Natural killer cell (primary cell): ENCODE measurements at regions not wholly inside any gene's neighbourhood (a gene's known extent, or its start where the extent isn't known, plus 50 kb on each side); places are given as distances from the start of the nearest gene placed in this dataset.

Experiments
- ATAC-seq, 3 donors: fragments of 150-1000 bp in 2 of 3; fragments of 200-7000 bp in 1 of 3; cut with Tn5 transposase; 1 replicate in 1 of 3; 2 replicates in 2 of 3; pipeline ENCODE4 v1.10.0; 2021; ENCODE audit warnings: mild to moderate bottlenecking in 2 of 3, moderate library complexity in 2 of 3
- DNase-seq, 2 donors: peaks; one replicate each; pipeline versions ENCODE4 v3.0.0 to v3.0.0-alpha.2; 2013 to 2021; ENCODE audit warnings: mixed read lengths in 1 of 2
- H3K27ac ChIP-seq: one replicate; pipeline ENCODE4 v1.5.1; 2013; ENCODE audit warnings: mild to moderate bottlenecking, low read length
- H3K27me3 ChIP-seq: one replicate; pipeline ENCODE4 v1.6.1; 2013; ENCODE audit warnings: low read length; ENCODE audit not compliant: control insufficient read depth, insufficient read depth
- H3K36me3 ChIP-seq: one replicate; pipeline ENCODE4 v1.6.1; 2013; ENCODE audit warnings: low read length; ENCODE audit not compliant: control insufficient read depth, insufficient read depth
- H3K4me1 ChIP-seq: one replicate; pipeline ENCODE4 v1.6.1; 2013; ENCODE audit warnings: low read length; ENCODE audit not compliant: control insufficient read depth, insufficient read depth
- H3K4me3 ChIP-seq: one replicate; pipeline ENCODE4 v1.5.1; 2013; ENCODE audit warnings: low read length
- H3K9me3 ChIP-seq: one replicate; pipeline ENCODE4 v1.6.1; 2013; ENCODE audit warnings: low read length; ENCODE audit not compliant: control insufficient read depth, insufficient read depth
- H3K27ac Mint-ChIP-seq, 2 donors: one replicate each; pipeline ENCODE4 v1.8.0; 2022; ENCODE audit warnings: mild to moderate bottlenecking in 2 of 2, mixed read lengths in 2 of 2, moderate library complexity in 1 of 2
- H3K27me3 Mint-ChIP-seq, 2 donors: one replicate each; pipeline ENCODE4 v1.8.0; 2022; ENCODE audit warnings: low read depth in 2 of 2, mixed read lengths in 2 of 2
- H3K36me3 Mint-ChIP-seq: one replicate; pipeline ENCODE4 v1.8.0; 2022; ENCODE audit warnings: mixed read lengths
- H3K4me1 Mint-ChIP-seq, 2 donors: one replicate each; pipeline ENCODE4 v1.8.0; 2022; ENCODE audit warnings: mixed read lengths in 2 of 2
- H3K4me3 Mint-ChIP-seq: one replicate; pipeline ENCODE4 v1.8.0; 2022; ENCODE audit warnings: mild to moderate bottlenecking, moderate library complexity, mixed read lengths
- H3K9me3 Mint-ChIP-seq, 2 donors: one replicate each; pipeline ENCODE4 v1.8.0; 2022; ENCODE audit warnings: mixed read lengths in 2 of 2
- WGBS: methylation state at CpG from one replicate; pipeline ENCODE4 v1.1.7; 2013; ENCODE audit warnings: missing lambda C conversion rate; ENCODE audit not compliant: insufficient coverage; 5-methylcytosine and 5-hydroxymethylcytosine counted together
- intact Hi-C: fragments of 100-400 bp; cut with micrococcal nuclease; formaldehyde crosslinking; loops from one replicate; pipeline ENCODE4 v1.14.2; 2022
- TF ChIP-seq, protein P1 (sequence below): fragments of 200-600 bp; IDR thresholded peaks from one replicate; pipeline ENCODE4 v1.8.0; 2022; ENCODE audit warnings: antibody characterized with exemption

DNA sequence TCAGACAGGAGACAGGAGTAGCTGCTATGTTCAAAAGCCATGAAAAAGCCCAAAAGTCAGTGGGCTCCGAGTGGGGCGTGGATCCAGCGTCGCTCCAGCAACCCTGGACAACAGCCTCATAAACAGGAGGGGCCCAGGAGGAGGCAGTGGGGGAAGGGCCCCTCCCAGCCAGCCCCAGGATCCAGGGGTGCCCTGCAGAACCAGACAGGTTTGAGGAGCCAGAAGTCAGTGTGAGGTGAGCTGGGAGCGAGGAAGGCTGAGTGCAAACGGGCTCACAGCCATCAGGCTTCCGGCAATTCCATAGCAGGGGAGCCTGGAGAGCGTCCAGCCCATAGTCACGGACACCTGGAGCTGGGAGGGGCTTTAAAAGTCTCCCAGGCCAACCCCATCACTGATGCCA is 217.7 kb downstream of the MN1 start:
- no peak for DNase-seq
- TF ChIP-seq, protein P1, sequence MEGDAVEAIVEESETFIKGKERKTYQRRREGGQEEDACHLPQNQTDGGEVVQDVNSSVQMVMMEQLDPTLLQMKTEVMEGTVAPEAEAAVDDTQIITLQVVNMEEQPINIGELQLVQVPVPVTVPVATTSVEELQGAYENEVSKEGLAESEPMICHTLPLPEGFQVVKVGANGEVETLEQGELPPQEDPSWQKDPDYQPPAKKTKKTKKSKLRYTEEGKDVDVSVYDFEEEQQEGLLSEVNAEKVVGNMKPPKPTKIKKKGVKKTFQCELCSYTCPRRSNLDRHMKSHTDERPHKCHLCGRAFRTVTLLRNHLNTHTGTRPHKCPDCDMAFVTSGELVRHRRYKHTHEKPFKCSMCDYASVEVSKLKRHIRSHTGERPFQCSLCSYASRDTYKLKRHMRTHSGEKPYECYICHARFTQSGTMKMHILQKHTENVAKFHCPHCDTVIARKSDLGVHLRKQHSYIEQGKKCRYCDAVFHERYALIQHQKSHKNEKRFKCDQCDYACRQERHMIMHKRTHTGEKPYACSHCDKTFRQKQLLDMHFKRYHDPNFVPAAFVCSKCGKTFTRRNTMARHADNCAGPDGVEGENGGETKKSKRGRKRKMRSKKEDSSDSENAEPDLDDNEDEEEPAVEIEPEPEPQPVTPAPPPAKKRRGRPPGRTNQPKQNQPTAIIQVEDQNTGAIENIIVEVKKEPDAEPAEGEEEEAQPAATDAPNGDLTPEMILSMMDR, result no peak
- no peaks in the 10 kb centered on the region for H3K9me3 ChIP-seq
- Mint-ChIP-seq H3K4me3 (no peak overlapping the region), H3K4me1 (no peaks in the 10 kb centered on the region), H3K36me3 (no peaks in the 10 kb centered on the region), H3K27ac (no peak overlapping the region), H3K9me3 (no peaks in the 10 kb centered on the region), H3K27me3 (peaks cover 2 to 7% of the 10 kb centered on the region in 2 donors)
- intact Hi-C loops, result no loop called here
- H3K27me3 ChIP-seq, result no peaks in the 10 kb centered on the region
- no peak for ATAC-seq
- no peaks in the 10 kb centered on the region for H3K36me3 ChIP-seq
- WGBS, result 85% methylated on average over 9 of the region's 9 CpGs
- H3K4me1 ChIP-seq, result no peaks in the 10 kb centered on the region
- no peak overlapping the region for H3K27ac ChIP-seq
- no peak overlapping the region for H3K4me3 ChIP-seq

DNA sequence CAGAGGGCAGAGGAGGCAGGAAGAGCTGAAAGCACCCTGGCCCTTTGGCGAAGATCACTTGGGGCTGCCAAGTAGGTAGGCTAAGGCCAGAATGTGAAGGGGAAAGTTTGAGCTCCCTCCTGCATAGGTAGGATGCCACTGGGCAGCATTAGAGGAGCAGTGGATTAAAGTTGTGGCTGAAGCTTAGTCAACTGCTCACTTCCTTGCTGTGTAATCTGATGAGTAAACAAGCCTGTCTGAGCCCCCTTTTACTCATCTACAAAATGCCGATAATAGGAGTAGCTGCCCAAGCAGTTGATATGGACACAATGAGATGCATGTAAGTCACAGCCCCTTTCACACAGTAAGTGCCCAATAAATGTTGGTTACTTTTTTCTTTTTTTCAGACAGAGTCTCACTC is 216.4 kb downstream of the MN1 start:
- Mint-ChIP-seq H3K4me1 (no peaks in the 10 kb centered on the region), H3K27me3 (peaks cover 2 to 7% of the 10 kb centered on the region in 2 donors), H3K9me3 (no peaks in the 10 kb centered on the region), H3K27ac (no peak overlapping the region), H3K36me3 (no peaks in the 10 kb centered on the region), H3K4me3 (no peak overlapping the region)
- 76% methylated on average over 2 of the region's 2 CpGs for WGBS
- no peak for DNase-seq
- H3K27me3 ChIP-seq, result no peaks in the 10 kb centered on the region
- ATAC-seq, result no peak
- H3K4me3 ChIP-seq, result no peak overlapping the region
- intact Hi-C loops, result no loop called here
- H3K4me1 ChIP-seq, result no peaks in the 10 kb centered on the region
- no peak overlapping the region for H3K27ac ChIP-seq
- no peaks in the 10 kb centered on the region for H3K9me3 ChIP-seq
- H3K36me3 ChIP-seq, result no peaks in the 10 kb centered on the region
- TF ChIP-seq, protein P1, result no peak

DNA sequence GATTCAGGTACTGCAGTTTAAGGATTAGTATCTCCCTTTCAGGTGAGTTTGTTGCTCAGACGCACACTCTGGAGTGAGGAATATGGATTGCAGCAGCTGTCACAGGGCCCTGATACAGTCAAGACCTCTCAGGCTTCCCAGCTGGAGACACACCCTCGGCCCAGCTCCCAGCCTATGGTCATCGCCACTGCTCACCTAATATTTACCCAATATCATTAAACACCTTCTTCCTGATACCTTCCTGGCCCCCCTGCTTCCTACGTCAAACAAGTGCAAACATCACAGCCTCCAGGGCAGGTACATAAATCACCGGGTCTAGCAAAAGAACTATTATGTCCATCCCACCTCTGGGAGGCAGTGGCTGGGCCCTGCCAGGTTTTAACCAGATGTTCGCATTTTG is 213.3 kb downstream of the MN1 start:
- intact Hi-C loops, result no loop called here
- H3K9me3 Mint-ChIP-seq, result no peaks in the 10 kb centered on the region
- H3K4me3 Mint-ChIP-seq, result no peak overlapping the region
- Histone ChIP-seq H3K27me3 (no peaks in the 10 kb centered on the region), H3K36me3 (no peaks in the 10 kb centered on the region), H3K27ac (no peak overlapping the region), H3K9me3 (no peaks in the 10 kb centered on the region), H3K4me1 (no peaks in the 10 kb centered on the region), H3K4me3 (no peak overlapping the region)
- ATAC-seq, result no peak
- peaks cover 0 to 2% of the 10 kb centered on the region in 2 donors for H3K27me3 Mint-ChIP-seq
- TF ChIP-seq, protein P1, result no peak
- no peak overlapping the region for H3K27ac Mint-ChIP-seq
- no peak for DNase-seq
- 84% methylated on average over 6 of the region's 6 CpGs for WGBS
- H3K36me3 Mint-ChIP-seq, result no peaks in the 10 kb centered on the region
- no peaks in the 10 kb centered on the region for H3K4me1 Mint-ChIP-seq

DNA sequence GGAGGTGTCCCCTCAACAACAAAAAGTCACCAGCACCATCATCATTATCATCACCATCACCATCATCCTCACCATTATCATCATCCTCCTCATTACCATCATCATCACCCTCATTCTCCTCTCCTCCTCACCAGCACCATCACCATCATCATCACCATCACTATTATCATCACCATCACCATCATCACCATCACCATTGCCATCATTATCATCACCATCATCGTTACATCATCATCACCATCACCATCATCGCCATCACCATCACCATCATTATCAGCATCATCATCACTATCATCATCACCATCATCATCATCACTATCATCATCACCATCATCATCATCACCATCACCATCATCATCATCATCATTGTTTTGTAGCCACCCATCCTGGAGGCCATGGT is 212.6 kb downstream of the MN1 start:
- Histone ChIP-seq H3K4me1 (no peaks in the 10 kb centered on the region), H3K27me3 (no peaks in the 10 kb centered on the region), H3K9me3 (no peaks in the 10 kb centered on the region), H3K27ac (no peak overlapping the region), H3K4me3 (no peak overlapping the region), H3K36me3 (no peaks in the 10 kb centered on the region)
- Mint-ChIP-seq H3K4me3 (no peak overlapping the region), H3K9me3 (no peaks in the 10 kb centered on the region), H3K4me1 (no peaks in the 10 kb centered on the region), H3K27me3 (peaks cover 0 to 2% of the 10 kb centered on the region in 2 donors), H3K36me3 (no peaks in the 10 kb centered on the region), H3K27ac (no peak overlapping the region)
- DNase-seq (no peak), ATAC-seq (no peak)
- intact Hi-C loops, result no loop called here
- 94% methylated on average over 2 of the region's 2 CpGs for WGBS
- TF ChIP-seq, protein P1, result no peak
